ENCODE measurements at regions not wholly inside any gene's neighbourhood (a gene's known extent, or its start where the extent isn't known, plus 50 kb on each side); places are given as distances from the start of the nearest gene placed in this dataset.

DNA sequence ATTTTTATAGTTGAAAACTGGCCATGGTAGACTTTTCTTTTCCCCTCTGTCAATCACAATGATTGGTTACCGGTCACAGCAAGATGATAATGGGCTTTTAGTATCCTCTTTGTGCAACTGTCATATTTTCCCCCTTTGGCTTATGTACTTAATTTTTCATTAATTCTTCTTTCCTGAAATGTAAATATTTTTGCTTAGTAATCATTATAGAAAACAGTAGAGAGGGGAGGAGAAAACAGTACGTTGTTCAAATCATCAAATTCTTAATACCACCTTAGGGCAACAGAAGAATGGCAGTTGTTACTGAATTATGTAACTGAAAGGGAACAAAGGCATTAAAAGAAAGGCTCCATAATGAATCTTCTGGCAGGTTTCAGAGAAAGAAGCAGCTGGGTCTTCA lies 699.0 kb downstream of the METTL4 start:
- intact Hi-C loops (cut with DNase I) = no loop called here
- Histone ChIP-seq H3K36me3 (no peaks in the 10 kb centered on the region), H3K27ac (no peak overlapping the region), H3K4me3 (no peak overlapping the region), H3K4me1 (no peaks in the 10 kb centered on the region), H3K27me3 (no peaks in the 10 kb centered on the region), H3K9me3 (no peaks in the 10 kb centered on the region)
- WGBS, 2 donors = 61 to 62% methylated on average over 2 of the region's 2 CpGs
- no peak for DNase-seq
- TF ChIP-seq CTCF (IDR thresholded peaks at IDR 0.05) (no peak), POLR2A (IDR thresholded peaks at IDR 0.05) (no peak)

DNA sequence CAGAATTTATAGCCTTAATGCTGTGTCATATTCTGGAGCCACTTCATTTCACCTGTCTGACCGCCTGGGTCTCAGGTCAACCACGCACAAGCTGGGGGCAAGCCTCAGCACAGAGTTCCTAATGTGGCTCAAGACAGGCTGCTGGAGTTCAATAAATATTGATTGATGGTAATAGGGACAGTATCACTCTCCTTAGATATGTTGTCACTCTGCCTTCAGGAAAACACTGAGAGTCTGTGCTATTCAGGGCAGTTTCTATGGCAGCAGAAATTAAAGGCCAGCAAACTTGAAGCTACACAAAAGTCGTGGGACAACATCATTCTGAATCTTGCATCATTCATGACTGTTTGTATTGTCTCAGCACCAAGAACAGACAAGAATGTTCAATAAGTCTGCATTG lies 696.1 kb downstream of the METTL4 start:
- H3K27ac ChIP-seq = no peak overlapping the region
- intact Hi-C loops (cut with DNase I) = no loop called here
- 45 to 69% methylated on average over 3 of the region's 3 CpGs for WGBS, 2 donors
- H3K4me3 ChIP-seq = no peak overlapping the region
- no peaks in the 10 kb centered on the region for H3K4me1 ChIP-seq
- H3K36me3 ChIP-seq = no peaks in the 10 kb centered on the region
- no peaks in the 10 kb centered on the region for H3K9me3 ChIP-seq
- TF ChIP-seq POLR2A (IDR thresholded peaks at IDR 0.05) (no peak), CTCF (IDR thresholded peaks at IDR 0.05) (no peak)
- DNase-seq = no peak
- H3K27me3 ChIP-seq = no peaks in the 10 kb centered on the region

DNA sequence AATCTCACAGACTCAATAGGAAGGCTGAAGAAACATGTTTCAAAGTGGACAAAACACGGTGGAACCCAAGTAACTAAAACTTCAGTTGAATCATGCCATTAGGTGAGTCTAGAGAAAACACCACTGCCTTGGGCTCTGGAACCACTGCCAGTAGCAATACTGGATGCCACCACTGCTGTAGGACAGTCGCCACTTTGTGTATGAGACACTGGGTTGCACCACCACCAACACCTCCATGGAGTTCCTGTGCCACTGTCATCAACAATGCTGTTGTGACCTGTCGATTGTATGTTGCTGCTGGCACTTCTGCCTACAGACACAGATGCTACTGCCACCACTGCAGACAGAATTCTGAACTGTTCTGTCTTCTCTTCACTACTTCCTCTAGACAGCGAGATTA lies 686.7 kb downstream of the METTL4 start:
- Histone ChIP-seq H3K4me1 (no peaks in the 10 kb centered on the region), H3K27ac (no peak overlapping the region), H3K27me3 (no peaks in the 10 kb centered on the region), H3K9me3 (no peaks in the 10 kb centered on the region), H3K36me3 (no peaks in the 10 kb centered on the region), H3K4me3 (no peak overlapping the region)
- 79 to 83% methylated on average over 4 of the region's 4 CpGs for WGBS, 2 donors
- intact Hi-C loops (cut with DNase I) = no loop called here
- no peak for TF ChIP-seq POLR2A (IDR thresholded peaks at IDR 0.05)
- TF ChIP-seq CTCF (IDR thresholded peaks at IDR 0.05) = no peak
- no peak for DNase-seq

DNA sequence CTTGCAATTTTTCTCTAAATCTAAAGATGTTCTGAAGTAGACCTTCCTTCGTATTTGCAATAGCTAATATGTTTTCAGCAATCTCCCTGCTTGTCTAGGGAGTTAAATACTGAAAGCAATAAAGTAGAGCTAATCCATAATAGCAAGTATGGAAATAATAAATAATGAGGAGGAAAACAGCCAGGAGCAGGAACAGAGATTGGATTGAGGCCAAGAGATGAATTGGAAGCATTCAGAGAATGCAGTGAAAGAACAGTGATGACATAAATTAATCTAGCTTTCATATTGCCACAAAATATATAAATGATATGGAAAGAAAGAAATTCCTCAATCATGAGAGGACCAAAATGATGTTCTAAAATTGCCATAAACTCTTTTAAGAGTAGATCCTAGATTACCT lies 679.7 kb downstream of the METTL4 start:
- intact Hi-C loops (cut with DNase I) = no loop called here
- no peak overlapping the region for H3K27ac ChIP-seq
- H3K27me3 ChIP-seq = no peaks in the 10 kb centered on the region
- 33 to 37% methylated on average over 1 of the region's 1 CpG for WGBS, 2 donors
- H3K4me3 ChIP-seq = no peak overlapping the region
- no peaks in the 10 kb centered on the region for H3K36me3 ChIP-seq
- no peaks in the 10 kb centered on the region for H3K9me3 ChIP-seq
- H3K4me1 ChIP-seq = no peaks in the 10 kb centered on the region
- TF ChIP-seq CTCF (IDR thresholded peaks at IDR 0.05) (no peak), POLR2A (IDR thresholded peaks at IDR 0.05) (no peak)
- no peak for DNase-seq

- H3K27me3 ChIP-seq = no peaks in the 10 kb centered on the region
- no peaks in the 10 kb centered on the region for H3K36me3 ChIP-seq
- H3K4me1 ChIP-seq = no peaks in the 10 kb centered on the region
- H3K9me3 ChIP-seq = no peaks in the 10 kb centered on the region
- no peak overlapping the region for H3K27ac ChIP-seq
- H3K4me3 ChIP-seq = no peak overlapping the region
- TF ChIP-seq POLR2A (IDR thresholded peaks at IDR 0.05) (no peak), CTCF (IDR thresholded peaks at IDR 0.05) (no peak)
- DNase-seq = no peak
- intact Hi-C loops (cut with DNase I) = no loop called here
These were observed 679.1 kb downstream of the METTL4 start for GRCh38 chr18:1892191-1892590.

All from esophagus squamous epithelium (tissue), 5 donors.